ENCODE measurements at regions not wholly inside any gene's neighbourhood (a gene's known extent, or its start where the extent isn't known, plus 50 kb on each side); places are given as distances from the start of the nearest gene placed in this dataset.

DNA sequence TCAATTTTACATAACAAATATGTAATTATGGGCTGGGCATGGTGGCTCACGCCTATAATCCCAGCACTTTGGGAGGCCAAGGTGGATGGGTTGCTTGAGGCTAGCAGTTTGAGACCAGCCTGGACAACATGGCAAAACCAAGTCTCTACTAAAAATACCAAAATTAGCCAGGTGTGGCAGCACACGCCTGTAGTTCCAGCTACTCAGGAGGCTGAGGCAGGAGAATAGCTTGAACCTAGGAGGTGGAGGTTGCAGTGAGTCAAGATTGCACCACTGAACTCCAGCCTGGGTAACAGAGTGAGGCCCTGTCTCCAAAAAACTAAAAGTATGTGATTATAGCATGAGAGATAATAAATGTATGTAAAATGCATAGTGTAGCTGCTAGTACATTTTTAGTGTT, 229.0 kb downstream of the PPARGC1A start:
- no peak for DNase-seq (ENCODE audit: low spot score)

DNA sequence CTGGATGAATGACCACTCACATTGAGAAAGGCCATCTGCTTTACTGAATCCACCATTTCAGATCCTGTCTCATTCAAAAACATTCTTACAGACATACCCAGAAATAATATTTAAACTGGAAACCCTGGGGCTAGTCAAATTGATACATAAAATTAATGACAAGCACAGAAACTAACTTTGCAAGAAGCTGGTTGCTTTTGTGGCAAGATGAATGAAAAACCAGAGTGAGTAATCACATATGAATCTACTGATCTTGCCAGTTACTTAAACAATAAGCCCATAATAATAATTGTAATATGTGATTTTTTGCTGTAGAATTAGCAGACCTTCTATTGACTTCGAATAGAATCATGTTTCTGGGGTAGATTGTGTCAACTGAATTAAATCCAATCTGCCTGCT, 235.1 kb downstream of the PPARGC1A start:
- DNase-seq (ENCODE audit: low spot score): no peak

DNA sequence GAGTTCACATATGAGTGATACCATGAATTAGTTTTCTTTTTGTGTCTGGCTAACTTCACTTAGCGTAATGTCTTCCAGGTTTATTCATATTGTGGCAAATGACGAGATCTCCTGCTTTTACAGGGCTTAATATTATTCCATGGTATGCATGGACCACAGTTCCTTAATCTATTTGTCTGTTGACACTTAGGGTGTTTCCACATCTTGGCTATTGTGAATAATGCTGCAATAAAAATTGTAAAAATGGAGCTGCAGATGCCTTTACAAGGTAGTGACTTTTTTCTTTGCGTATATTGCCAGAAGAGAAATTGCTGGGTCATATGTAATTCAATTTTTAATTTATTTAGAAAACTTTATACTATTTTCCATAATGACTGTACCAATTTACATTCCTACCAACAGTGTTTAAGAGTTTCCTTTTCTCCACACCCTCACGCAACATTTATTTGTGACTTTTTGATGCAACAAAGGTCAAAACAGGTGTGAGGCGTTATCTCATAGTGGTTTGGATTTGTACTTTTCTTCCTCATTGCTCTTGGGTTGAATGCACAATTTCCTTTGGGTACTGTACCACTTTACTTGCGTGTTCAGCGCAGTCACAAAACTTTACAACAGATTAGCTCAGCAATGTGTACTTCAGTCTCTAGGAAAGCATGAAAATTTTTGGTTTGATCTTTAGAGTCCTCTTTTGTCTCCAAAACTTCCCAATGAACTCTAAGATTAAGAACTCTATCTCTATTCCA, 240.8 kb downstream of the PPARGC1A start:
- no peak for DNase-seq (ENCODE audit: low spot score)

GRCh38 chr4:23635468-23635867, 254.4 kb downstream of the PPARGC1A start:
- no peak for DNase-seq (ENCODE audit: low spot score)

- DNase-seq (ENCODE audit: low spot score): no peak
Measured at GRCh38 chr4:23631255-23631950, 258.4 kb downstream of the PPARGC1A start.

GRCh38 chr4:23630110-23630509, 259.7 kb downstream of the PPARGC1A start:
- DNase-seq (ENCODE audit: low spot score): no peak

- no peak for DNase-seq (ENCODE audit: low spot score)
Measured at GRCh38 chr4:23629421-23629820, 260.4 kb downstream of the PPARGC1A start.

DNA sequence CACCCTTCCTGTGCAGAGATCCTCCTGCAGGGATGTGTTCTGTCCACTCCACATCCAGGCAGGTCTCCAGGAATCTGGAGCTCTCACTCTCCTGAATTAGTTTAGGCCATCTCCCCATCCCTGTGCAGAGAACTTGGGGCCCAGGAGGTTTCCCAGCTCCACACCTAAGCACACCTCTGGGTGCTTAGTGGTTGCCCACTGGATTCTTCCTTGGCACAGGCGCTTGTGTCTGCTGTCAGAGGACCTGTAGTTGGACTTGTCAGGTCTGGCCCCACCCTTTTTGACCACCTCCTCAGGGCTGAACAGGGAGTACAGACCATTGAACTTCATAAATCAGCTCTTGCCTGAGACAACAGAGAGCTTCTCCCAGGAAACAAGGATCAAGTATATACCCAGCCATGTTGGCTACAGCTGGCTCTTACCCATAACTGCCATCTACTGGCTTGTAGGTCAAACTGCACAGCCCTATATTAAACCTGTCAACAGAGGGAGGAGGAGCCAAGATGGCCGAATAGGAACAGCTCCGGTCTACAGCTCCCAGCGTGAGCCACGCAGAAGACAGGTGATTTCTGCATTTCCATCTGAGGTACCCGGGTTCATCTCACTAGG, 275.5 kb downstream of the PPARGC1A start:
- no peak for DNase-seq (ENCODE audit: low spot score)

- DNase-seq (ENCODE audit: low spot score): no peak
Measured at GRCh38 chr4:23613782-23614181, 276.1 kb downstream of the PPARGC1A start.

DNA sequence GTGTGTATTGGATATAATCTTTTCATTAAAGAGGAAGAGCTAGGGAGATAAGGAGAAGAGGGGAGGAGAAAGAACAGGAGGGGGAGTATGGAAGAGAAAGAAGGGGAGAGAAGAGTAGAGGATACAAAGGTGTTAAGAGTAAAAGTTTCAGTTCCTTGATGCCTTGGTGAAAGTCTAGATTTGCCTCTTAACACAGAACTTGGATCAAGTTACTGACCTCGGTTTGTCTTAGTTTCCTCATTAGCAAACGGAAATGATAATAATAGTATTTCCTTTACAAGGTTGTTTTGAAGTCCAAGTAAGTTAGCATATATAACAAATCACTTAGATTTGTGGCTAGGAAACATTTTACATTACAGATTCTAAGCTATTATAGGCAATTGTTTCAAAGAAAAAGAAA, 287.1 kb downstream of the PPARGC1A start:
- DNase-seq (ENCODE audit: low spot score): no peak

GRCh38 chr4:23594125-23594524, 295.7 kb downstream of the PPARGC1A start:
- no peak for DNase-seq (ENCODE audit: low spot score)

DNA sequence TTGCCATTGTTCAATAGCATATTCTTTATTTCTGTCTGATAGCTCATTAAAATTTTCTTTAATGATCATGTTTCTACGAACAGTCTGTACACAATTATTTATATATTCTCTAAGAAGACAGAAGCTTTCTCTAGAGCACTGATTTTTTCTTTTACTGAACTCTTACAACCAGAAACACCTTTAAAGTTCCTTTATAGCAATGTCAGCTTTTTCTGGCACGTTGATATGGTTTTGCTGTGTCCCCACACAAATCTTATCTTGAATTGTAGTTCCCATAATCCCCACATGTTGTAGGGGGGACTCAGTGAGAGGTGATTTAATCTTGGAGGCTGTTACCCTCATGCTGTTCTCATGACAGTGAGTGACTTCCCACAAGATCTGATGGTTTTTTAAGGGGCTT, 299.4 kb downstream of the PPARGC1A start:
- DNase-seq (ENCODE audit: low spot score): no peak

DNA sequence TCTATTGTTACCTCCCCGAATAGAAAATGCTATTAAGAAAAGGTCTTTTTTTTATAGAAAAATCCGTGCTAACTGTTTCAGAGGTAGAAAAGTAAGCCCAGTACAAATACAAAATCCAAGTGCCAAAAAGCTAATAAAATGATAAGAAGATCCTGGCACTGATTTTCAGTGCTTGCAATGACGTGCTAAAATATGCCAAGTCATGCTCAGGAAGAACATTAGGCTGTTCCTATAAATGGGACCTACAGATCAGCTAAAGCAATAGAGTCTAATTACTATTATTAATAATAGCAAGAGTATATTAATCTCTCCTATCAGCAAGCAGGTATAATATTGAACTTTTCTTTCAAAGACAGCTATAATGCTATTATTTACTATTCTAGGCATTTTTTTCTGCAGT, 305.8 kb downstream of the PPARGC1A start:
- DNase-seq (ENCODE audit: low spot score): no peak

DNA sequence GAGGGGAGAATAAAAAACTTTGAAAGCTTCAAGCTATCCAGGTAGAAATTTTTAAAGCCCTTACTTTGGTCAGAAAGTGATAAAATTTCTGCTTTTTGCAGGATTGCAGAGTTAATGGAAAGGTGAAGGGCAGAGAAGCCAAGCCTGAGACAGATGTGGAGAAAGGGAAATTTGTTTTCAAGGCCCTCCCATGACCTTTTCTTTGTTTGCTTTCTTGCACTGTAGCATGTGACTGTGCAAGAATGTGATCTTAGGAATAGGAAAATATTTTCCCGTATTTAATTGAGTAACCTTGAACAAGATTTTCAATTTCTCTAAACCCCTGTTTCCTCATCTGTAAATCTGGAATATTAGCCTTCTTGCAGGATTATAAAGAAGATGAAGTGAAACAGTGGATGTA, 307.2 kb downstream of the PPARGC1A start:
- DNase-seq (ENCODE audit: low spot score): no peak

DNA sequence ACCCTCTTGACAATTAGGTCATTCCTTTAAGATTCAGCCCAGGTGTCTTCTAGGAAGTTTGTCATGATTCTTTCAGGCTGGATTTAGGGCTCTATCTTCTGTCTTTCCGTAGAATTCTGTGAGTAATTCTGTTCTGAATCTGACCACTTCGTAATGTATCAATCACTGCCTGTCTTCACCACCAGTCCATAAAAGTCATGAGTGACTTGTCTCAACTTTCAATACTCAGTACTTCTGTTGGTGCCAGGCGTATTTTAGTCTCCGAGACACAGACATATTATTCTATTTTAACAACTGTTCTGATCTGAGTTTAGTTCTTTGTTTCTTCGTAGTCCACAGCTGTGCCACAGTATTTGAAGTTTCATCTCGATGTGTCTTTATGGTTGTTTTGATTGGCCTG, 310.7 kb downstream of the PPARGC1A start:
- no peak for DNase-seq (ENCODE audit: low spot score)

DNA sequence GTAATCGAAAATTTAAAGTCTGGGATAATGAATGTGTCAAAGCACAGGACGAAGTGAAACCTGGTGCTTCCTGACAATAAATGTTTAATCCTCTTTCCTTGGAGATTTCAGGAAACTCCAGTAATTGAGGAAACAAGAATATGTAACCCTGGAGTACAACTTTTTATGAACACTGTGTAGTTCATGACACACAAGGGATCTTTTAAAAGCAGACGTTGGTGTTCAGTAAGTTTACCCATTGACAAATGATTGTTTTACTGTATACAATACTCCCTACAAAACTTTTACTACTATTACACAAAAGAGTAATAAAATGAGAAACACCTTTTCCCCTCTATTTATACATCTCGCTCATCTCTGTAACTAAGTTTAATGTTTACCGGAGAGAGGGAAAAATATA, 312.4 kb downstream of the PPARGC1A start:
- DNase-seq (ENCODE audit: low spot score): no peak

DNA sequence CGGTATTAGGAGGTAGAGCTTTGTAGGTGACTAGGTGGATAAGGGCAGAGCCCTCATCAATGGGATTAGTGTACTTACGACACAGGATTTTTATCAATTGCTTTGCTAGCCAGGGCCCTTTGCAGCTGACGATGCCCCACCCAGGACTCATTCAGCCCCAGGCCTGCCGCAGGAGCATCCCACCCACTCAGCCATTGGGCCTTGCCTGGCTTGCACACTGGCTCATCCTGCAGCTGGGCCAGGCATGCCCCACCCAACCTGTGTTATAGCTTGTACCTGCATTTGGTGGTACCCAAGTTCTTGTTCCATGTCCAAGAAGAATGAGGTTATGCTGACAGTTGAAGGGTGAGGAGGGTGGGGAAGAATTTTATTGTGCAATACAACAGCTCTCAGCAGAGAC, 317.5 kb downstream of the PPARGC1A start:
- no peak for DNase-seq (ENCODE audit: low spot score)

DNA sequence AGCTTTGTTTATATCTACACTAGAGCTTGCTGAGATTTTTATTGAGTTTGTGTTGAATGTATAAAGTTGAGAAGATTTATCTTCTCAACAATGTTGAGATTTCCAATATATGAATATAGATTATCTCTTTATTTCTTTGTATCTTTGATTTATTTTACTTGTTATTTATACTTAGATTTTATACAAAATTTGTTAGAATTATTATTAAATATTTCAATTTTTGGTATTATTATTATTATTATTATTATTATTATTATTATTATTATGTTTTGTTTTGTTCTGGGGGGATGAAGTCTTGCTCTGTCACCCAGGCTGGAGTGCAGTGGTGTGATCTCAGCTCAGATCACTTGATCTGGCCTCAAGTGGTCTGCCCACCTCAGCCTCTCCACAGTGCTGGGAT, 322.5 kb downstream of the PPARGC1A start:
- no peak for DNase-seq (ENCODE audit: low spot score)

- DNase-seq (ENCODE audit: low spot score): no peak
Measured at GRCh38 chr4:23560748-23561147, 329.1 kb downstream of the PPARGC1A start.

DNA sequence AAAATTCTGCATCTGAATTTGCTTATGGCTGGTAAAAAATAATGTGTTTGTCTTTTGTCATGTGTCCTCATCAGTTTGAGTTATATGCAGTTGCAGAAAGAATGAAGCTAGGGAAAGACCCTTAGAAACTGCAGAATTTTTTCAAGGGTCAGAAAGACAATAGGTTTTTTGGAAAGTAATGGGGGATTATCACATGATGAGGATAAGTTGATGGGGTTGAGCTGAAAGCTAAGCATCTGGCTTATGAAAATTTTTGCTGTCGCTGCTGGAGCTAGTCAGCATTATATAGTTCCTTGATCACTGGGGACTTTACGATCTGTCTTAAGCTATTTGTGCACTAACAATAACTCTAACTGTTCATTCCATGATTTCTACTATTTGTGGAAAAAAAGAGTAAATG, 331.7 kb downstream of the PPARGC1A start:
- no peak for DNase-seq (ENCODE audit: low spot score)

- DNase-seq (ENCODE audit: low spot score): no peak
Measured at GRCh38 chr4:23547601-23548000, 342.2 kb downstream of the PPARGC1A start.

GRCh38 chr4:23547096-23547495, 342.8 kb downstream of the PPARGC1A start:
- DNase-seq (ENCODE audit: low spot score): no peak

- DNase-seq (ENCODE audit: low spot score): no peak
Measured at GRCh38 chr4:23539969-23540569, 349.8 kb downstream of the PPARGC1A start.
